NCI-H1436 (cell line): ENCODE measurements at regions not wholly inside any gene's neighbourhood (a gene's known extent, or its start where the extent isn't known, plus 50 kb on each side); places are given as distances from the start of the nearest gene placed in this dataset.
"Not testable (repeated sequence)": the region's sequence is repeated elsewhere in the genome, so short reads cannot be mapped to it uniquely, and the experiment has no call there.

Source experiments
- DNase-seq: peaks from one replicate; lab custom pipeline; 2025; lab: John Stamatoyannopoulos, UW

DNA sequence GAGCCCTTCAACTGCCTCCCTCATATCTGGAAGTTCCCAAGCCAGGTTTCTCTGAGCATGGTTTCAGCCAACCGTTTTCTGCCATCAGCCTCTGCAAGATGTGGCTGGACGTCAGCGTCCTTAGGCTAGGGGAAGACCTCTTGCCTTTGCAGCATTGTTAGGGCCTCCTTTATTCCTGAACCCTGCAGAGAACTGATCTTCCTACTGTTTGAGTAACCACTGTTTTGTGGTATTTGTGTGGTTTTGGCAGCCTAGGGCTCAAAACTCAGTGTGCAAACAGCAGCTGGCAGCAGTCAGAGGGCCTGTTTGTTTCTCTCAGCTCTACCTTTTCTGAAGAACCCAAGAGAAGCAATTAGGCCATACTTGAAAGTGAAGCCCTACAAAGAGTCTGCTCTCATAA, 83.4 kb upstream of the SEMA3E start:
- DNase-seq: peak; percentile 1

DNA sequence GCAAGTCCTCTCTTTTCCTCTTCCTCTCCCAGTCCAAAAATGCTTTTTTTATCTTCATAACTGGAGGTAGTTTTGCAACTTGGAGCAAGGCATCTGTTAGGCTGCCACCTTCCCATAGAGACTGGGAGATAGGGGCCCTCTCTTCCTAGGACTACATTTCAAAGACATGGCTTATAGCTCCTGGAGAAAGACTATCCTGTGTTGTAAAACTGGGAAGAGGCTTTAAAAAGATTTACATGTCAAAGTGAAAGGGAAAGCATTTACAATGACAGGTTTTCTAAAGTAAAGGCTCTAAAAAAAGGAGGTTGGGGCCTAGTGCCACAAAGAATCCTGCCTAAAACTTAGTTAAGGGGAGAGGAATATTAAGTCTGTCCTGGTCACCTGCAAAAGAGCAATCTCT, 82.2 kb upstream of the SEMA3E start:
- DNase-seq: no peak

DNA sequence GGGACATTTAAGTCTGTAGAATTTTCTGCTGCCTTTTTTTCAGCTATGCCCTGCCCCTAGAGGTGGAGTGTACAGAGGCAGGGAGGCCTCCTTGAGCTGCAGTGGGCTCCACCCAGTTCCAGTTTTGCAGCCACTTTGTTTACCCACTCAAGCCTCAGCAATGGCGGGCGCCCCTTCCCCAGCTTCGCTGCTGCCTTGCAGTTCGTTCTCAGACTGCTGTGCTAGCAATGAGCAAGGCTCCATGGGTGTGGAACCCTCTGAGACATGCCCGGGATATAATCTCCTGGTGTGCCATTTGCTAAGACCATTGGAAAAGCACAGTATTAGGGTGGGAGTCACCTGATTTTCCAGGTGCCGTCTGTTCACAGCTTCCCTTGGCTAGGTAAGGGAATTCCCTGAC, 68.0 kb upstream of the SEMA3E start:
- not testable (repeated sequence) for DNase-seq

DNA sequence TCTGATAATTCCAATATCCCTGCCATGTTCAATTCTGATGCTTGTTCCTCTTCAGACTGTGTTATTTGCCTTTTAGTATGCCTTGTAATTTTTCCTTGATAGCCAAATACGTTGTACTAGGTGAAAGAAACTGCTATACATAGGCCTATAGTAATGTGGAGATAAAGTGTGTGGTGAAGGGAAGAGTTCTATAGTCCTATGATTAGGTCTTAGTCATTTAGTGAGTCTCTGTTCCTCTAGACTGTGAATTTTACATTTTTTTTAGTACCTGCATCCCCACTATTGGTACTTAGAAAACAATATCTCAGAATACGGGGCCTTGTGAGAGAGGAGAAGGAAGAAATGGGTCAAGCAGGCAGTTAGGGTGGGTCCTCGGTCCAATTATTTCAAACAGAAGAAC, 59.6 kb upstream of the SEMA3E start:
- no peak for DNase-seq

DNA sequence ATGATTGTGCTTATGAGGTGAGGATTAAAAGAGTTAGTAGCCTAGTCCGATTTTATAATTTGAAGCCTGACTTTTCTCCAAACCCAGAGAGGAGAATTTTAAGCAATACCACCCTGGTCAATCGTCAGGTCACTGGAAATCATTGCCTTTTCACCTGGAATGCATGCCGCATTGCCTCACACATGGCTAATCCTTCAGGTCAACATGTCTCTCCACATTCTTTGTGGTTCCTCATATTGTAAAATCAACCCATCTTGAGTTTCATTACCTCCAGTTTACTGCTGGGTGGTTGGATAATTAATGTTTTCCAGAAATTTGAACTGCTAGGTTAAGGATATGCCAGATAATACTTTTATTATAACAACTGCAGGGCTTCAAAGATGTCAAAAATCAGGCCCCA, 55.6 kb upstream of the SEMA3E start:
- DNase-seq: no peak

DNA sequence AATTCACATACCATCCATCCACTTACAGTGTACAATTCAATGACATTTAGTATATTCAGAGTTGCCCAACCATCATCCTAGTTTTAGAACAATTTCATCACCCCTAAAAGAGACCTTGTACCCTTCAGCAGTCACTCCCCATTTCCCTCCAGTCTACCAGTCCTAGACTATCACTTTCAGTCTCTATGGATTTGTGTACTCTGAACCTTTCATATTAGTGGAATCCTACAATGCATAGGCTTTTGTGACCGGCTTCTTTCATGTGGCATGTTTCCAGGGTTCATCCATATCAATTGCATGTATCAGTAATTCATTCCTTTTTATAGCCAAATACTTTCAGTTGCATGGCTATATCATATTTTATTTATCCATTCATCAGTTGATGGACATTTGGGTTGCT, 53.5 kb upstream of the SEMA3E start:
- no peak for DNase-seq

DNA sequence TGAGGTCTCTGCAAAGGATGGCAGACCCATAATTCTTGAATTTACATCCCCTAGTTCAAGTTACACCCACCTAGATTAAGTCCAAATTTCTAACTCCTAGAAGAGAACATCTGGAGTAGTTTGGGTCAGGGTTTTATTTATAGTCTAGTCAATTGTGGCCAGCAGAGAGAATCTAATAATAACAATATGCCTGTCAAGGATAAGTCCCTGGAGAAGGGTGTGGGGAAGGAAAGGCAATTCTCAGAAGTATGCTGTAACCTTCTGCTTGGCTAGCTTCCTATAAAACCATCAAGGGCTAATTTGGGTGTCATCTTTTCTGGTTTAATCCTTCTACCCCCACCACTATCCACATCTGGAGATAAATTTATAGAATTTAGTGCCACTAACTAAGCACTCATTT, 52.8 kb upstream of the SEMA3E start:
- DNase-seq: no peak
